GM12875 (cell line): ENCODE measurements at regions not wholly inside any gene's neighbourhood (a gene's known extent, or its start where the extent isn't known, plus 50 kb on each side); places are given as distances from the start of the nearest gene placed in this dataset.
A peak's percentile ranks its signal among the peaks of the same experiment; 100 is the strongest.

Source experiments
- H3K4me3 ChIP-seq: one replicate; pipeline ENCODE4 v1.5.1; 2011; ENCODE audit warnings: low read depth, low read length, control low read depth
- CTCF ChIP-seq: IDR thresholded peaks from 2 replicates; pipeline ENCODE4 v1.5.1; 2011; ENCODE audit warnings: low read depth, mild to moderate bottlenecking, control low read depth, inconsistent platforms, low read length, moderate library complexity, borderline replicate concordance; ENCODE audit not compliant: insufficient read depth

GRCh38 chr20:22333885-22334545, 250.4 kb downstream of the FOXA2 start:
- peak; percentile 66; the same call in 1 of the 2 replicates for TF ChIP-seq CTCF
- no peak overlapping the region for H3K4me3 ChIP-seq

- TF ChIP-seq CTCF: no peak
- no peak overlapping the region for H3K4me3 ChIP-seq
These were observed 259.9 kb downstream of the FOXA2 start for GRCh38 chr20:22324505-22324904.

- H3K4me3 ChIP-seq: no peak overlapping the region
- no peak for TF ChIP-seq CTCF
These were observed 261.9 kb downstream of the FOXA2 start for GRCh38 chr20:22322513-22322912.

GRCh38 chr20:22321191-22321590, 263.2 kb downstream of the FOXA2 start:
- TF ChIP-seq CTCF: no peak

GRCh38 chr20:22320245-22320915, 264.0 kb downstream of the FOXA2 start:
- no peak for TF ChIP-seq CTCF
- no peak overlapping the region for H3K4me3 ChIP-seq

More at GRCh38 chr20:22321191-22321590, 263.2 kb downstream of the FOXA2 start:
- no peak overlapping the region for H3K4me3 ChIP-seq

GRCh38 chr20:22315771-22316170, 268.6 kb downstream of the FOXA2 start:
- no peak overlapping the region for H3K4me3 ChIP-seq
- TF ChIP-seq CTCF: no peak

GRCh38 chr20:22315073-22315472, 269.3 kb downstream of the FOXA2 start:
- no peak overlapping the region for H3K4me3 ChIP-seq
- no peak for TF ChIP-seq CTCF
